ENCODE measurements at regions not wholly inside any gene's neighbourhood (a gene's known extent, or its start where the extent isn't known, plus 50 kb on each side); places are given as distances from the start of the nearest gene placed in this dataset.

DNA sequence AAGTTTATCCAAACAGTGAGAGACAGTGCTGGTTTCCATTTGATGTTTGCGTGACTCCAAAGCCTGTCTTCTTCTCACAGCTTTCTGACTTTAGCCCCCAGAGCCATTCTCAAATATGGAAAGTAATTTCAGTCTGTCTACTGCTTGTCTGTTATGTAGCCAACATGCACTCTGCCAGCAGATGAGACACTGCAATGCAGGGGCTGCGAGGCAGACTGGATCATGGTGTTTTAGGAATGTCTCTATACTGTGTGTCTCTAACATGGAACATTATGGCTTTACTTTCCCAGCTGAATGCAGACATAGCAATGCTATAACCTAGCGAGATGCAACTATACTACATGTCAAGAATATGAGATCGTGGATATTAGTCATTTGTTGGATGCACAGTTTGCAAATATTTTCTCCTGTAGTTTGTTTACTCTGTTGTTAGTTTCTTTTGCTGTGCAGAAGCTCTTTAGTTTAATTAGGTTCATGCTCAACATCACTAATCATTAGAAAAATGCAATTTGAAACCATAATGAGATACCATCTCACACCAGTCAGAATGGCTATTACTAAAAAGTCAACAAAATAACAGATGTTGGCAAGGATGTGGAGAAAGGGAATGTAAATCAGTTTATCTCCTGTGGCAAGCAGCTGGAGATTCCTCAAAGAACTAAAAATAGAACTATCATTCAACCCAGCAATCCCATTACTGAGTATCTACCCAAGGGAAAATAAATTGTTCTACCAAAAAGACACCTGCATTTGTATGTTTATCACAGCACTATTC lies 235.8 kb upstream of the TMTC1 start:
- no peak for DNase-seq (ENCODE audit: low spot score)

DNA sequence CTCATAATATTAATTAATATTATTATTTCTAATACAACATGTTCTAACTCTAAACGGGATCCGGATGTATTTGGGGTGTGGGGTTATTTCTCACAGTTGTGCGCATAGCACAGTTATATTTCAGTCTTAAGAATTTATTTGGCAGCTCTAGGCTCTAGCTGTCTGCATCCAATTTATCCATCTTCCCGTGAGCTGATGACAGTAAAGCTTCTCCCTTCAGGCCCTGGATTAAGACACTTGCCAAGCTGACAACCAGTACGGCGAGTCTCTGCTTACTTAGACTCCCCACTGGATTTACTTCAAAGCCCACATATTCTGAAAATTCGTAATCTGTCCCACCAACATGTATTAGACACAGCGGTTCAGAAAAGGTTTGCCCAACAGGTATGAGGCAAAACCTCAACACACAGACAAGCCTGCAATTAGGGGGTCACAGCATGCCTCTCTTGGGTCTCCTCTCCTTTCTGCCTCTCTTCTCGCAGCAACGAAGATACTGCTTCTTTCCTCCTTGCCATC lies 232.9 kb upstream of the TMTC1 start:
- no peak for DNase-seq (ENCODE audit: low spot score)

DNA sequence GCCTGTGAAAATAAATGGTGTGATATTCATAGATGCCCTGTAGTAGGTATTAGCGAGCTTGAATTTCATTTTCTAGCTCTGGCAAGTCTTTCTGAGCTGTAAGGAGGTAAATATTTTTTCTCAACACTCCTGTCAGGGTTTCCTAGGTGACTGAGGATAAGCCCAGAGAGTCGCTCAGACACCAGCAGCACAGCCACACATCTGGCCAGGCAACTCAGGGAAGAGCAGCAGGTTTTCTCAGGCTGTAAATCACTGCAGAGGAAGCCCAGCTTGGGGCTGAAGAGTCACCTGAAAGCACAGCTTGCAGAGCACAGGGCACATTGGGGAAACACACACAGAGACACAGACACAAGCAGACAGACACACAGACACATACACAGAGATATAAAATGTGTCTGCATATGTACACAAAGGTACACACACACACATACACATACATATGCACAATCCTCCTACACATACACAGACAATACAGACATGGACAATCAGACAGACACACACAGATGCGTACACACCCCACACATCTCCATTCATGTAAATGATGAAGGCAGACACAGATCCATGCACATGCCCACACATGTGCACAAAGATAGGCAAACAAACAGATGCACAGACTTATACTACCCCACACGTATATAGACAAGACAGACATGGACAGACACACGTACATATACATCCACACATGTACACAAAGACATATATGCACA lies 232.0 kb upstream of the TMTC1 start:
- DNase-seq (ENCODE audit: low spot score): no peak

DNA sequence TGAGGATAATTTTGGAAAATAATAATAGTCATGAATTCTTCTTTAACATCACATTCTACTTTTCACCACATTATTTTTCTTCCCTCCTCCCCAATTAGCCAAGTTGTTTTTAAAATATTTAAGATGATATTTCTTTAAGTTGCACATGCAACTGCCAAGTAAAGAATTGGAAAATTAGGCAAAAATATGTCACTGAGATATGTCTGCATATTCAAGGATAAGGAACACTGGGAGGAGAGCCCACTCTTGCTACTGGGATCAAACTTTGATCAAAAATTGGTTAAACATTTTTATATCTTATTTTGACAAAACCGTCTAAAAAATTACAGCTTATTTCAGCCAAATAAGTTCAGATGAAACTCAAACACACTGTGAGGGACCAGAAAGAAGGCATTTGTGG lies 231.2 kb upstream of the TMTC1 start:
- DNase-seq (ENCODE audit: low spot score): no peak

DNA sequence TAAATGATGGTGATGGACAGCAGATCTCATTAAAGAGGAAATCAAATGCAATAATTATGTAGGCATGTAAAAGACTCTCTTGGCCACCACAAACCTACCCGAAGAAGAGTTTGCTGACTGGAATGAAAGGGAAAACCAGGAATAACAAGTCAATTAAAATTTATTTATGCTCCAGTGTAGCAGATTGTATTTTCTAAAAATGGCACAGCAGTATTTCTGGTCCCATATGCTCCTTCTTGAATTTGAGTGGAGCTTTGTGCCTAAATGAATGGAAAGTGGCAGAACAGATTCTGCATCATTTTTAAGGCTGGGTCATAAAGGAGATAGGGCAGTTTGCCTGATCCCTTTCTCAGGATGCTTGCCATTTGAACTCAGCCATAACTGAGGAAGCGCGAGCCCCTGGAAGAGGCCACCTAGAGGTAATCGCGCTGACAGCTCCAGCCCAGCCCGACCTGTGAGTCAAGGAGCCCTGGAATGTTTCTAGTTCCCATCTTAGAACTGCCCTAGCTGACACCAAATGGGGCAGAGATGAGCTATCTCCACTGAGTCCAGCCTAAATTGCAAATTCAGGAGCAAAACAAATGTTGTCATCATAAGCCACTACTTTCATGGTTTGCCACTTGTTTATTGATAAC lies 229.2 kb upstream of the TMTC1 start:
- no peak for DNase-seq (ENCODE audit: low spot score)

DNA sequence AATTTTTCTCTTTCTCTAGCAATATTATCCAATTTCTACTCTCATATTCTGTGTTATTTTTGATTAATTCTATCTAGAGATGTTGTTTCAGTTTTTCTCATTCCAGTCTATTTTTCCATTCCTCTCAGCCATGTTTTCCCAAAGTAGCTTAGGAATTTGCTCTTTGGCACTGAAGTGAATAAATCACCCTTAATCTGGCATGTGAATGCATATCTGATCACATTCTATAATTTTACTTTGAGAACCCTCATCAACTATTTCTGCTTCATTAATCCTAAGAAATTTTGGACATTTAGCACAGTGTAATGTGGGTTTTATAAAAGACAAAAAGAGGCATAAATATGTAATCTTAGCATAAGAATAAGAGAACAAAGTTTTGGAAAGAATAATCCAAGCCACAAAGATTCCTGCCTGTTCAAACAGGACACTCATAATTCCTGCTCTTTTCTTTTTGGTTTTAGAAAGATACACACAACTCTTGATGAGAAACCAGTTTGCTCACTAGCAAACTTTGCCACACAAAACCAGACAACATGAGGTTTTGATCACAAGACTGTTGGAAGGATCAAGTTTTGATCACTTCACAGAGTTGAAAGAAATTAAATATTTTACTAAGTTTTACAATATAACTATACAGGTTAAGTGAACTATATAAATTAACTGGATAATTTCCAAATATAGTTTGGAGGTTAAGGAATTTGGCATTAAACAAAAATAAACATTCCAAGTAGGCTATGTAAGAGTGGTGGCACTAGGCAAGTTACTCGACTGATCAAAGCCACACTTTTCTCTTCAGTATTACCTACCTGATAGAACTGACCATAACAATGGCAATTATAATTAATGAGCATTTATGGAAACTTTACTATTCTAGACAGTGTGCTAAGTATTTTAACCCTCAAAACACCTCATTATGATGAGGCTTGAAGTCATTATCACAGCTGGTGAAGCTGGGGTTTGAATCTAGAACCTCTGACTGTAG lies 226.6 kb upstream of the TMTC1 start:
- no peak for DNase-seq (ENCODE audit: low spot score)

DNA sequence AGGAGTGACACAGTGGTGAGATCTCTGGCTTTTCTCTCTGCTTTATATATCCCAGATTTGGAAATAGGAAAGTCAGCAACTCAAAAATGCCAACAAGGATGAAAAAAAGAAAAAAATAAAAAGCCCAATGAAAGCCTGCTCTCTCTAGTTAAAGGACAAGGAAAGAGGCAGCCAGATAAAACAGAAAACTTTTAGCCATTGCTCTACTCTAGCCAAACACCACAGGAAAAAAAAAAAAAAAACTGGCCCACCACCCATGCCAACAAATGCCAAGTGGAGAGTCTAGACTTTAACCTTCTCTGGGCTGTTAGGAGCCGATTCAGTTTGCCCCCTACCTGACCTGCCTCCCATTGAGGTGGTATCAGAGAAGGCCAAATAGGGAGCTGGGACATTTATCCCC lies 222.3 kb upstream of the TMTC1 start:
- no peak for DNase-seq (ENCODE audit: low spot score)

DNA sequence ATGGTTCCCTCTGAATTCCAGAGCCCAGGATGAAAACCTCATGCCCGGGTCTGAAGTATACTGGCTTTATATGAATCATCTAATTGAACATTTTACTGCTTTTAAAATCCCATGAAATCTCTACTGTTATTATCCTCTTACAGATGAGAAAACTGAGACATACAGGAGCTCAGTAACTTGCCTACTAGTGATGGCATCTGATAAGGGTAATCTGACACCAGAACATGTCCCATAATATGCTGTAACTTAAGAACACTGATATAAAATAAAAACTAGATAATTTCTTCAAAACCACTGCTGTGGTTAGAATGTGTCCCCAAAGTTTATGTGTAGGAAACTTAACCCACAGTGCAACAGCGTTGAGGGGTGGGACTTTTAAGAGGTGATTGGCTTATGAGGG lies 219.6 kb upstream of the TMTC1 start:
- DNase-seq (ENCODE audit: low spot score): no peak

DNA sequence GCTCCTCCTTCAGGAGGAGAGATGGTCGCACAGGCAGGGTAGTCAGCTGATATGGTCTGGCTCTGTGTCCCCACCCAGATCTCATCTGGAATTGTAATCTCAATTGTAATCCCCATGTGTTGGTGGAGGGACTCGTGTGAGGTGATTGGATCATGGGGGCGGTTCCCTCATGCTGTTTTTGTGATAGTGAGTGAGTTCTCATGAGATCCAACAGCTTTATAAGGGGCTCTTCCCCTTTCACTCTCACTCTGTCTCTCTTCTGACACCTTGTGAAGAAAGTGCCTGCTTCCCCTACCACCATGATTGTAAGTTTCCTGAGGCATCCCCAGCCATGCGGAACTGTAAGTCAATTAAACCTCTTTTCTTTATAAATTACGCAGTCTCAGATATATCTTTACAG lies 218.9 kb upstream of the TMTC1 start:
- no peak for DNase-seq (ENCODE audit: low spot score)

DNA sequence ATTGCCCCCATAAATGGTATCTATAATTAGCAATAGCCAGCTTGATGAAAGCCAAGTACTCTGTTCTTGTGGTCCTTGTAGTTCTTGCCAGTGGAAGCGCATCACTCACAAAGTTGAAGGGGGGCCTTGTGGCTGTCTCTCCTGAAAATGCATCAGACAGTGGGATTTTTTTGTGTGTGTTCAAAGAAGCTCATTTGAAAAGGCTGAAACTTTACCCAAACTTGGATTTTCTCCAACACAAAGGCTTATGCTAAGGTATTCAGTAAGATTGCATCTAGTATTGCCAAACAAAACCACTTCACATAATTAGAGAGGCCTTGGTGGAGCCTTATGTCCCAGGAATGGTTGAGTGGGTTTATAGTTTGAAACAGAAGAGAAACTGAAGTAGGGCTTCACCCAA lies 216.7 kb upstream of the TMTC1 start:
- DNase-seq (ENCODE audit: low spot score): no peak

DNA sequence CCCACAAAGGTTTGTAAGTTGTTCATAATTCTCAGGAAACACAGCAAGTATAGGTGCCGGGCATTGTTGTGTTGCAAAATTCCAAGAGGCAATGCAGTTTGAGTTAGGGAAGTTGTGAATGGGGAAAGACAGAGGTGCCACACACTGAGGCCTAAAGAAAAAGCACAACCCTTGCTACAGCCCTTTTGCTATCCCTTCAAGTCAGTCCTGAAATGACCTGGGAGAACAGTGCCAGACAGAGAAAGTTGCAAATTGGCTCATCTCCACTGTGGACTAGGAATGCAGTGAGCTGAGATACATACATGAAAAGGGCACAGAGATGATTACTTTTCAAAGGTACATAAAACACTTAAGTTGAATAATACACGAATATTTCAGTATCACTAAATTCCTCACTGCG lies 213.3 kb upstream of the TMTC1 start:
- DNase-seq (ENCODE audit: low spot score): no peak

DNA sequence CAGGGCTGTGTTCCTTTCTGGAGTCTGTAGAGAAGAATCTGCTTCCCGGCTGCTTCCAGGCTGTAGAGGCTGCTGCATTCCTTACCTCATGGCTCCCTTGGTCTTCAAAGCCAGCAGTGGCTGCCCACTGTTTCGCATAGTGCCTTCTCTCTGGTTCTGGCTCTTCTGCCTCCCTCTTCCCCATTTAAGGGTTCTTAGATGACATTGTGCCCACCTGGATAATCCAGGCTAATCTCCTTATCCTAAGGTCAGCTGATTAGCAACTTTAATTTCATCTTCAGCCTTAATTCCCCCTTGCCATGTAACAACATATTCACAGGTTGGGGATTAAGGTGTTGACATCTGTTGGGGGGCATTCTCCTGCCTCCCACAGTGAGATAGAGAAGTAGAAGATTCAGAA lies 208.6 kb upstream of the TMTC1 start:
- no peak for DNase-seq (ENCODE audit: low spot score)

DNA sequence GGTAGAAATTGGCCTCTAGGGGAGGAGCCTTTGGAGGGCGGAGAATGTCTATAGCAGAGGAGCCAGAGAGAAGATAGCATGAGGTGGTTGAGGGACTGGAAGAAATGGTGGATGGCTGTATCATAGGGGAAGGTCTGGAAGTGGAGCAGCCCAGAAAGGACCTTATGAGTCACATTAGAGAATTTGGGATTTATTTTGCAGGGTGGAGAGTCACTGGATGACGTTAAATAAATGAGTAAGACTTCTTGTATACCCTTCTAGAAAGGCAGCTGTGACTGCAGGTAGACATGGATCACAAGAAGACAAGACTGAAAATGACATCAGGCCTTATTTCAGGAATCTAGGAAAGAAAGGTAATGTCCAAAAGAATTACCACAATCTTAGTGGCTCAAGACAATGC lies 208.2 kb upstream of the TMTC1 start:
- DNase-seq (ENCODE audit: low spot score): no peak

DNA sequence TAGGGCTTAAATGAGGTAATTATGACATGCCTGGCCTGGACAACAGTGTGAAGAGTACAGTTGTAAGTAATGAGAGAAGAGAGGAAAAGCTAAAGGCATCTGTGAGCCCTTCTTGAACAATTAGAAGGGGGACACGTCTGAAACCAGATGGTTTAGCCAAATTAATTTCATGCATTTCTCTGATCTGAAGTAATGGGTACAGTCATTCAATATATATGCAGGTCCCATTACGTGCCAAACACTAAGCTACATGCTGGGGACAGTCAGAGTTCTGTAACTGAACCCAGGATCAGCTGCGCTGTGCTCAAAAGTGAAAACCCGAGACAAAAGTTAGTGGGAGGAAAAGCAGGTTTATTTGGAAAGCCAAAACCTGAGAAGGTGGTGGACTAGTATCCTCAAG lies 207.2 kb upstream of the TMTC1 start:
- DNase-seq (ENCODE audit: low spot score): no peak

DNA sequence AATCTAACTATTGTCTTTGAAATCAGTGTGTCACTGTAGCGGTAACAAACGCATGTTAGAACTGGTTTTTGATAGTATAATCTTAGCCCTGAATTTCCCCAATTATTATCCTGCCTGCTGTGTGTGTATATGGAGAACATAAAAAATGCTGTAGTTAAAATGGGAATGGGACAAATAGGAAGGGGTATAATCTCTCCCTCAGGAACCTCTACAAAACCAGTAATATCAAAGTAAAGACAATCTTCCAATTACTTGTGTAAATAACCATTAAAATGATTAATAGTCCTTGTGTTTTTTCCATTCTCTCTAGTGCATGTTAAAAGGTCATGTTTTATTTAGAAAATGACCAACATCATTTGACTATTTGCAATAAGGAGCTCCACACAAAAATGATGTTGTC lies 200.1 kb upstream of the TMTC1 start:
- no peak for DNase-seq (ENCODE audit: low spot score)

DNA sequence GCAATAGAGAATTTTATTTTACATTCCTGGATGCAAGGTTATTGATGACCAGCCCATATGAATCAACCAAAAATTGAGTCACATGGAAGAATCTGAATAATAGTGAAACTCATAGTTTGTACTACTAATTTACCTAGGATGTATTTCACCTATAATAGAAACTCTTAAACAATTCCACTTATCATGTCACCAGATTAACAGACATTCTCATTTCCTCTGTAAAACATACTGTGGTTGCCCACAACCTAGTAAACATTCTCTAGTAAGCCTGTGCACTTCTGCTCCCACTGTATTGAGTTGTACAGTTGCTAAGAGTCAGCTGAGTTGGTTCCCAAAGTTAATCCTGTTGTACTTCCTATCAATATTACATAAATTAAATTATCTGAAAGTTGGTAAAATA lies 196.6 kb upstream of the TMTC1 start:
- no peak for DNase-seq (ENCODE audit: low spot score)

DNA sequence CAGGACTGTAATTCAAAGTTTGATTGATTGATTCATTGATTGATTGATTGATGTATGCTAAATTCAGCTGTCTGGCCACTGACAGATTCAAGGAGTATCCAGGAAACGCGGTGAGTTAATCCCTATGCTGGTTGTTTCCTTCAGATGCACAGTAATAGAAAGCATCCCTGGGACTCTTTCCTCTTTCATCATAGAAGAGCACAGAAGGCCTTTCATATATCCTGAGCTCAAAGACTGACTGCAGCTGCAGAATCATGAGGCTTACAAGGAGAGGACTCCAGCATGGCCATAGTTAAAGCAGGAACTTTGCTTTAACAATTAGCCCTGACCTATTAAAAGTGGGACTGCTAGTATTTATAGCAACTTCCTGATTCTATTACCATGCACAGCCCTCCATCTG lies 187.7 kb upstream of the TMTC1 start:
- DNase-seq (ENCODE audit: low spot score): no peak

DNA sequence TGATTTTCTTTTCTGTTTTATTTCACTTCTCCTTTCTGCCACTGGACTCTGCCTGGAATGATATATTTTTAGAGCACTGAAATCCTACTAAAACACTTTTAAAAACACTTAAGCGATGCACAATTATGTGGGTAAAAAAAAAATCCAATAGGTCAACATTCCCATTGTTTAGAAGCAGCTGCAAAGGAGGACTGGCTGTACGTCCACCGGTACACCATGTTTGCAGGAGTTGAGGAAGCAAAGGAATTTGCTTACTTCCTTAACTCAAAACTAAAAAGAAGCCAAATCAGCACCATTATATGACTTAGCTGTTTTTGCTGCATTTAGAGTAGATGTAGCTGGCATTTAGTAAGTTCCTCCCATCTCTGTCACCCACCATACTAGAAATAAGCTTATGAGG lies 186.8 kb upstream of the TMTC1 start:
- DNase-seq (ENCODE audit: low spot score): no peak

DNA sequence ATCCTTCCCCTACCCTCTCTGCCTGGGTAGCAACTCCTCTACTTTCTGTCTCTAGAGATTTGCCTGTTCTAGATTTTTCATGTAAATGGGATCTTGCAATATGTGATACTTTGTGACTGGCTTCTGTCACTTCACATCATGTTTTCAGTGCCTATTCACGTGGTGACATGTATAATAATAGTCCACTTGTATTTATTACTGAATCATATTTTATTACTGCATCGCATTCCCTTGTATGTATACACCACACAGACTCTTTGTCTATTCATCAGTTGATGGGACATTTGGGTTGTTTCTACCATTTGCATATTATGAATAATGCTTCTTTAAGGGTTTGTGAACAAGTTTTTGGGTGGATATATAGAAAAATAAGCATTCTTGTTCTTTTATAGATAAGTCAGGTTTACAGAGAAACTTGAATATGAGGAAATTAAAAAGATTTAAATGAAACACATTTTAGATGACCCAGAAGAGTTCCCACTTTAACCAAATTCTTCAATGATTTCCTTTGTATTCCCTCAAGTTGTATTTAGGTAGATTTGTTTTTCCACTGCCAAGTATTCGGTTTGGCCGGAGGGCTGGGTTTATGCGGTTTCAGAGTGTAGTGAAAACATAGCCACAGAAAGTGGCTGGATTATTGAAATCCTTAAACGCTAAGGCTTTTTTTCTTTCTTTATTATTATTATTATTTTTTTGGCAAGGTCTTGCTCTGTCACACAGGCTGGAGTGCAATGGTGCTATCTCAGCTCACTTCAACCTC lies 178.7 kb upstream of the TMTC1 start:
- no peak for DNase-seq (ENCODE audit: low spot score)

DNA sequence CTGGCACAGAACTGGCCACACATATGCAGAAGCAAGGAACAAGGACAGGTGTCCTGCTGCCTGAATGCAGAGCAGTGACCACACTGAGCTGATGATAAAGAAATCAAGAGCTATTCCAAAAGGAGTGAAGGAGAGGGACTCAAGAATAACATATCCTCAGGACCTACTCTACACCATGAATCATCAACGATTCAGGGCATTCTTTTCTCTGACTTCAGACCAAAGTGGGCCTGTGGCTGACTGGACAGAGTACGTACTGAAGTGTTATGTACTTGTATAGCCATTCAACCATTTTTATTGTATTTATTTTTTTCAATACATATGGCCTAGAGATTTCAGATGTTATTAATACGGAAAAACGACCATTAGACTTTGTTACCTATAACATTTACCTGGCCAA lies 177.5 kb upstream of the TMTC1 start:
- DNase-seq (ENCODE audit: low spot score): no peak

DNA sequence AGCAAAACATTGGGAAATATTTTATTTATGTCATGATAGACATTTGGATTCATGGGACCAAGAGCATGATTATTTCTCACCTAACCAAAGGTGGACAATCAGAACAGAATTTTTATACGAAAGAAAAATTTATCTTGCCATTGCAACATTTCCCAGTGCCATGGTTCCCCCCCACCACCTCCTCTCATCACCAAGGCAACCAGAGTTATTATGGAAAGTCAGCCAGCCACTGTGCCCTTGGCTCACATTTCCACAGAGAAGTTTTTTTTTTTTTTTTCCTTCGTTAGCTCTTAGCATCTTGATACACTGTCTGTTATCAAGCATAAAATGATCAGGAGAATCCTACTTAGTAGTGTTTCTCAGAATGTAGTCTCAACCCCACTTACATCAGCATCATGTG lies 176.4 kb upstream of the TMTC1 start:
- no peak for DNase-seq (ENCODE audit: low spot score)

Data from kidney tubule cell (primary cell).